OCI-LY7 (cell line): ENCODE measurements at regions not wholly inside any gene's neighbourhood (a gene's known extent, or its start where the extent isn't known, plus 50 kb on each side); places are given as distances from the start of the nearest gene placed in this dataset.

Experiments used
- BruUV-seq: library from RNA; stranded (reverse); fragments of 400-500 nt; replicated peaks from 2 replicates; lab custom pipeline; 2021; lab: Mats Ljungman, UMichigan
- CTCF ChIA-PET: fragments of 300-600 bp; sonication (Branson Sonifier 250); formaldehyde crosslinking; loops from one replicate; lab custom pipeline; 2022; ENCODE audit warnings: antibody characterized with exemption; ENCODE audit not compliant: unreplicated experiment; lab: Charles Lee
- POLR2A ChIA-PET: fragments of 300-600 bp; sonication (Branson Sonifier 250); formaldehyde crosslinking; loops from one replicate; lab custom pipeline; 2022; ENCODE audit warnings: antibody characterized with exemption; lab: Charles Lee
- DNase-seq: peaks from one replicate; pipeline ENCODE4 v3.0.0-alpha.2; 2015; ENCODE audit warnings: low spot score
- H2AFZ ChIP-seq: fragments of 200-600 bp; sonication (generic), shearing (Covaris generic); 2 replicates; pipeline ENCODE4 v1.6.1; 2014; ENCODE audit warnings: mild to moderate bottlenecking, antibody characterized with exemption, low read length, moderate library complexity
- H3K27ac ChIP-seq: fragments of 200-600 bp; sonication (generic); 2 replicates; pipeline ENCODE4 v1.5.1; 2014; ENCODE audit warnings: mixed run types, low read depth, mild to moderate bottlenecking, moderate library complexity, low read length, inconsistent platforms; ENCODE audit not compliant: poor library complexity, severe bottlenecking
- H3K36me3 ChIP-seq: fragments of 200-600 bp; sonication (generic); 2 replicates; pipeline ENCODE4 v1.6.1; 2014; ENCODE audit warnings: mild to moderate bottlenecking, antibody characterized with exemption, low read length, moderate library complexity, mixed read lengths; ENCODE audit not compliant: insufficient read depth
- H3K4me1 ChIP-seq: fragments of 200-600 bp; sonication (generic); 2 replicates; pipeline ENCODE4 v1.5.1; 2014; ENCODE audit warnings: mild to moderate bottlenecking, low read length; ENCODE audit not compliant: insufficient read depth, poor library complexity, severe bottlenecking
- H3K4me2 ChIP-seq: fragments of 200-600 bp; sonication (generic); 2 replicates; pipeline ENCODE4 v1.6.1; 2014; ENCODE audit warnings: mild to moderate bottlenecking, low read length
- H3K4me3 ChIP-seq: fragments of 200-600 bp; sonication (generic); 2 replicates; pipeline ENCODE4 v1.5.1; 2014; ENCODE audit warnings: mild to moderate bottlenecking, low read depth, low read length; ENCODE audit not compliant: poor library complexity, severe bottlenecking
- H3K79me2 ChIP-seq: fragments of 200-600 bp; sonication (generic); 2 replicates; pipeline ENCODE4 v1.6.1; 2016; ENCODE audit warnings: low read depth, mild to moderate bottlenecking, low read length, moderate library complexity, mixed read lengths; ENCODE audit not compliant: insufficient read depth
- H3K9me2 ChIP-seq: fragments of 200-600 bp; sonication (generic); 2 replicates; pipeline ENCODE4 v1.6.1; 2016; ENCODE audit warnings: mild to moderate bottlenecking, low read length, mixed read lengths; ENCODE audit not compliant: insufficient read depth
- H3K9me3 ChIP-seq: fragments of 200-600 bp; sonication (generic); 2 replicates; pipeline ENCODE4 v1.6.1; 2014; ENCODE audit warnings: mild to moderate bottlenecking, mixed run types, low read length, mixed read lengths
- H4K20me1 ChIP-seq: fragments of 200-600 bp; sonication (generic); 2 replicates; pipeline ENCODE4 v1.6.1; 2014; ENCODE audit warnings: mild to moderate bottlenecking, antibody characterized with exemption, low read length, moderate library complexity, mixed read lengths; ENCODE audit not compliant: insufficient read depth
- CTCF ChIP-seq: fragments of 200-600 bp; sonication (generic); conservative IDR thresholded peaks from 2 replicates; pipeline ENCODE4 v1.5.1; 2014; ENCODE audit warnings: mild to moderate bottlenecking, antibody characterized with exemption, low read length, moderate library complexity, mixed read lengths
- EZH2phosphoT487 ChIP-seq: fragments of 200-600 bp; sonication (generic); IDR thresholded peaks from 2 replicates; pipeline ENCODE4 v1.6.1; 2018; ENCODE audit warnings: low read depth, borderline replicate concordance, mild to moderate bottlenecking, mixed run types, antibody characterized with exemption, low read length, moderate library complexity, mixed read lengths
- intact Hi-C: fragments of 100-400 bp; cut with micrococcal nuclease; formaldehyde crosslinking; loops from one replicate; pipeline ENCODE4 v1.10.0; 2022; ENCODE audit not compliant: unreplicated experiment

DNA sequence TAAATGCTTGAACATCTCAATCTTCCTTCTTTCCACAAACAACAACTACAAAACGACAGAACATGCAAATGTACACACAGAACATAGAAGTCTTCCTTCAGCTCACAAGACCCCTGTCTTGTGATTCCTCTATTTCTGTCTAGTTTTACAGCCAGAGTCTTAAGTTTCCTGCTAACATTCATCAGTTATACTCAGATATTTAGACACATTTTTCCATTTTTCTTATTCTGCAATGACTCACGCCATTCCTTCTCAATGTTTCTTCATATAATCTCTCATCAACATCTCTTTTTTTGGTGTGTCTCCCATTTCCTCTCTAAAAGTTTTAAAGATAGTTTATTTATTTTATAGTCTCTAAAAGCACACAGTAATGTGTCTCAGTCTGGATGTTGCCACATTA lies 1872.9 kb upstream of the PCDH20 start:
- no peak overlapping the region for H3K4me3 ChIP-seq
- no peaks in the 10 kb centered on the region for H3K36me3 ChIP-seq
- H4K20me1 ChIP-seq = no peaks in the 10 kb centered on the region
- intact Hi-C loops = no loop called here
- no peaks in the 10 kb centered on the region for H3K4me1 ChIP-seq
- CTCF ChIA-PET = no interaction called here
- no peak overlapping the region for H3K27ac ChIP-seq
- H3K9me2 ChIP-seq = no peaks in the 10 kb centered on the region
- H3K9me3 ChIP-seq = no peaks in the 10 kb centered on the region
- H2AFZ ChIP-seq = no peak overlapping the region
- DNase-seq = no peak
- H3K4me2 ChIP-seq = no peak overlapping the region
- TF ChIP-seq CTCF (no peak), EZH2phosphoT487 (no peak)
- no TSS peak for BruUV-seq
- POLR2A ChIA-PET = no interaction called here
- no peaks in the 10 kb centered on the region for H3K79me2 ChIP-seq

DNA sequence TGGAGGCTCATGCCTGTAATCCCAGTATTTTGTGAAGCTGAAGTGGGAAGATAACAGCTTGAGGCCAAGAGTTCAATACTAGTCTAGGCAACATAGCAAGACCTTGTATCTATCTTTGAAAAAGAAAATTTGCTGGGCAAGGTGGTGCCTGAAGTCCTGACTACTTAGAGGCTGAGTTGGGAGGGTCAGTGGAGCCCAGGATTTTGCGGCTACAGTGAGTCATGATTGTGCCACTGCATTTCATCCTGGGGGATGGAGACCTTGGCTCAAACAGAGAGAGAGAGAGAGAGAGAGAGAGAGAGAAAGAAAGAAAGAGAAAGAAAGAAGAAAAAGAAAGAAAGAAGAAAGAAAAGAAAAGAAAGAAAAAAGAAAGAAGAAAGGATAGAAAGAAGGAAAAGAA lies 1872.3 kb upstream of the PCDH20 start:
- no peak for DNase-seq
- TF ChIP-seq EZH2phosphoT487 = no peak
- Histone ChIP-seq H3K9me2 (no peaks in the 10 kb centered on the region), H3K36me3 (no peaks in the 10 kb centered on the region), H3K9me3 (no peaks in the 10 kb centered on the region), H3K27ac (no peak overlapping the region), H3K4me2 (no peak overlapping the region), H2AFZ (no peak overlapping the region), H4K20me1 (no peaks in the 10 kb centered on the region), H3K4me3 (no peak overlapping the region), H3K4me1 (no peaks in the 10 kb centered on the region), H3K79me2 (no peaks in the 10 kb centered on the region)
- CTCF ChIA-PET = no interaction called here
- intact Hi-C loops = no loop called here
- POLR2A ChIA-PET = no interaction called here
- BruUV-seq = no TSS peak

DNA sequence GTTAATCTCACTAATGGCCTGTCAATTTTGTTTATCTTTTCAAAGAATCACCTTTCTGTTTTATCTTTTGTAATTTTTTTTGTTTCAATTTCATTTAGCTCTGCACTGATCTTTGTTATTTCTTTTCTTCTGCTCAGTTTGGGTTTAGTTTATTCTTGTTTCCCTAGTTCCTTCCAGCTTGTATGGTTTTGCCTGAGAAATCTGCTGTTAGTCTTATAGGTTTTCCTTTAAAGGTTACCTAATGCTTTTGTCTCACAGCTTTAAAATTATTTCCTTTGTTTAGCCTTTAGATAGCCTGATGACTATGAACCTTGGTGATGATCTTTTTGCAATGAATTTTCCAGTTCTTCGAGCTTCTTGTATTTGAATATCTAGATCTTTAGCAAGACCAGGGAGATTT lies 1869.8 kb upstream of the PCDH20 start:
- ChIA-PET POLR2A (interaction anchor here (0.7 to 1.7 kb wide), 2 partner anchors 9 to 681 kb away, joined by 3 to 9 read pairs; no protein-coding TSS in a partner anchor), CTCF (no interaction called here)
- no peak for DNase-seq
- no peaks in the 10 kb centered on the region for H3K4me1 ChIP-seq
- H4K20me1 ChIP-seq = no peaks in the 10 kb centered on the region
- no peaks in the 10 kb centered on the region for H3K9me3 ChIP-seq
- H2AFZ ChIP-seq = no peak overlapping the region
- intact Hi-C loops = no loop called here
- no peaks in the 10 kb centered on the region for H3K9me2 ChIP-seq
- H3K36me3 ChIP-seq = no peaks in the 10 kb centered on the region
- H3K27ac ChIP-seq = no peak overlapping the region
- H3K4me2 ChIP-seq = no peak overlapping the region
- no peaks in the 10 kb centered on the region for H3K79me2 ChIP-seq
- H3K4me3 ChIP-seq = no peak overlapping the region
- no peak for TF ChIP-seq CTCF
- TF ChIP-seq EZH2phosphoT487 = no peak
- no TSS peak for BruUV-seq
